Glutamatergic neuron (in vitro differentiated cells): ENCODE measurements at regions not wholly inside any gene's neighbourhood (a gene's known extent, or its start where the extent isn't known, plus 50 kb on each side); places are given as distances from the start of the nearest gene placed in this dataset.

ENCODE experiments used
- DNase-seq: peaks from one replicate; pipeline ENCODE4 v3.0.0; 2022
- H3K27ac Mint-ChIP-seq: one replicate; pipeline ENCODE4 v1.8.0; 2020; ENCODE audit warnings: mild to moderate bottlenecking, mixed read lengths, inconsistent platforms; ENCODE audit not compliant: unreplicated experiment
- H3K27me3 Mint-ChIP-seq: one replicate; pipeline ENCODE4 v1.8.0; 2020; ENCODE audit warnings: mild to moderate bottlenecking, moderate library complexity, mixed read lengths, inconsistent platforms; ENCODE audit not compliant: unreplicated experiment
- H3K36me3 Mint-ChIP-seq: one replicate; pipeline ENCODE4 v1.8.0; 2020; ENCODE audit warnings: mild to moderate bottlenecking, mixed read lengths, inconsistent platforms; ENCODE audit not compliant: unreplicated experiment
- H3K4me1 Mint-ChIP-seq: one replicate; pipeline ENCODE4 v1.8.0; 2020; ENCODE audit warnings: mild to moderate bottlenecking, low read depth, mixed read lengths, inconsistent platforms; ENCODE audit not compliant: unreplicated experiment
- H3K4me3 Mint-ChIP-seq: one replicate; pipeline ENCODE4 v1.8.0; 2020; ENCODE audit warnings: mild to moderate bottlenecking, mixed read lengths, inconsistent platforms; ENCODE audit not compliant: unreplicated experiment
- H3K9me3 Mint-ChIP-seq: one replicate; pipeline ENCODE4 v1.8.0; 2020; ENCODE audit warnings: mild to moderate bottlenecking, moderate library complexity, mixed read lengths, inconsistent platforms; ENCODE audit not compliant: unreplicated experiment
- CTCF ChIP-seq: fragments of 200-600 bp; sonication (generic); IDR thresholded peaks from one replicate; pipeline ENCODE4 v1.5.0; 2021; ENCODE audit not compliant: partially characterized antibody, unreplicated experiment

DNA sequence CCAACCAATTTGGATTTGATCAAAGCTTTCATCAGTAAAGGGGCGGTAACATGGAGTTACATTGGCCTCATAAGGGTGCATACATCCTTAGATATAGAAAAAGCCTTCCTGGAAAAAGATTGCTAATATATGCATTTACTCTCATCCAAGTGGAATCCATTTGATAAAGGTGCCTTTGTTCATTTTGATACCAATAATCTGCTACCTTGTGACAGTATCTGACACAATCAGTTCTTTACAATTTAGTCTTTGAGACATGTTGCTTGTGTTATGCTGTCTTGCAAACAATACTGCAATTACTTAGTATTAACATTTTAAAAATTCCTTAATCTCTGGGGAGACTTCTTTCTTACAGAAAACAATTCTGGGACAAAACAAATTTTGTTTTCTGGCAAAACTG, 654.4 kb upstream of the SLC35B3 start:
- DNase-seq: no peak
- Mint-ChIP-seq H3K36me3 (no peaks in the 10 kb centered on the region), H3K4me3 (no peak overlapping the region), H3K9me3 (no peaks in the 10 kb centered on the region), H3K27ac (no peak overlapping the region), H3K27me3 (no peaks in the 10 kb centered on the region), H3K4me1 (no peaks in the 10 kb centered on the region)
- no peak for TF ChIP-seq CTCF

DNA sequence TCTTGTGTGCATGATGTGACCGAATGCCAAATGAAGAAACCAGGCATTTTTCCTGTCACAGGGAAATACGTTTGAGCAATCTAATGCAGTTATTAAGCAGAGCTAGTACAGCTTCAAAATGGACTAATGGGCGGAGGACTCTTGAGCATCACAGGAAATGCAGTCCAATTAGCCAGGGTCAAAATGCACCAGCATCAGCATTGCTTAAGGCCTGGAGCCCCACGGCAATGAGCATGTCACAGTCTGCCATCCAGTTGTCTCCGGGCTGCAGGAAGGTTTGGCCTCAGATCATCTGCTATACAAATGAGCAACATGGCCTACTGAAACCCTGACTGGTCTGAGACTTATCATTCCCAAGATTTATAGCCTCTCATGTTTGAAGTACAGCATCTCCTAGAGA, 652.1 kb upstream of the SLC35B3 start:
- no peak for TF ChIP-seq CTCF
- H3K36me3 Mint-ChIP-seq: no peaks in the 10 kb centered on the region
- no peak overlapping the region for H3K27ac Mint-ChIP-seq
- no peak for DNase-seq
- H3K9me3 Mint-ChIP-seq: no peaks in the 10 kb centered on the region
- peaks cover 1% of the 10 kb centered on the region for H3K4me1 Mint-ChIP-seq
- H3K4me3 Mint-ChIP-seq: no peak overlapping the region
- H3K27me3 Mint-ChIP-seq: no peaks in the 10 kb centered on the region

- Mint-ChIP-seq H3K36me3 (no peaks in the 10 kb centered on the region), H3K4me1 (peaks cover 1% of the 10 kb centered on the region), H3K9me3 (no peaks in the 10 kb centered on the region), H3K4me3 (no peak overlapping the region), H3K27ac (no peak overlapping the region), H3K27me3 (no peaks in the 10 kb centered on the region)
- TF ChIP-seq CTCF: no peak
- no peak for DNase-seq
These were observed 651.0 kb upstream of the SLC35B3 start for GRCh38 chr6:9086331-9086730.

DNA sequence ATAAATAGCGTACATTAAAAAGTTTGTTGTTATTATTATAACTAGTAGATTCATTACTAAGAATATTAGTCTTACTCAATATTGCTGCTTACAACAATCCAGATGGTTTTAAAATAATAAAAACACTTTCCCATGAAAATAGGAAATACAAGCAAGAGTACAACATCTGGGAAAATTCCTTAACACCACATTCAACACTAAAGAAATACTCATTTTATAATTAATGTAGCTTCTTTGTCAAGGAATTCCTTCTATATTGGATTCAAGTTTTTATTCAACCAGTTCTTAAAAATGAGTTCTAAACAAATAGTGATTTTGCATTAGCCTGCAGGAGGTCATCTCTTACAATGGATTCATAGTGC, 650.3 kb upstream of the SLC35B3 start:
- Mint-ChIP-seq H3K36me3 (no peaks in the 10 kb centered on the region), H3K4me3 (no peak overlapping the region), H3K27ac (no peak overlapping the region), H3K27me3 (no peaks in the 10 kb centered on the region), H3K4me1 (peaks cover 1% of the 10 kb centered on the region), H3K9me3 (no peaks in the 10 kb centered on the region)
- no peak for DNase-seq
- TF ChIP-seq CTCF: no peak

GRCh38 chr6:9085054-9085708, 649.8 kb upstream of the SLC35B3 start:
- Mint-ChIP-seq H3K36me3 (no peaks in the 10 kb centered on the region), H3K9me3 (no peaks in the 10 kb centered on the region), H3K4me3 (no peak overlapping the region), H3K27me3 (no peaks in the 10 kb centered on the region), H3K4me1 (peaks cover 1% of the 10 kb centered on the region), H3K27ac (no peak overlapping the region)
- TF ChIP-seq CTCF: no peak
- DNase-seq: no peak
